Adrenal gland (tissue), 5 donors: ENCODE measurements at regions not wholly inside any gene's neighbourhood (a gene's known extent, or its start where the extent isn't known, plus 50 kb on each side); places are given as distances from the start of the nearest gene placed in this dataset.

Experiments used
- CTCF ChIP-seq, 6 experiments: fragments of 450-650 bp in 4 of 6; fragments of 200-600 bp in 2 of 6; sonication (generic) in 1 of 6; IDR thresholded peaks; 1 replicate in 5 of 6; 2 replicates in 1 of 6; pipeline versions ENCODE4 v1.5.1 to v1.8.0; 2016 to 2021; ENCODE audit warnings: antibody characterized with exemption in 6 of 6, mild to moderate bottlenecking in 2 of 6, moderate library complexity in 1 of 6
- POLR2A ChIP-seq, 2 donors: fragments of 450-650 bp; IDR thresholded peaks; one replicate each; pipeline ENCODE4 v1.6.1; 2017; ENCODE audit warnings: antibody characterized with exemption in 2 of 2, mild to moderate bottlenecking in 2 of 2, moderate library complexity in 1 of 2
- donor health status: DM: no; HTN: no; CAD: no.

GRCh38 chr19:31592456-31592855 is 243.2 kb upstream of the TSHZ3 start:
- TF ChIP-seq CTCF (IDR thresholded peaks at IDR 0.05) (no peak), POLR2A (IDR thresholded peaks at IDR 0.05) (no peak)
